ENCODE measurements at regions not wholly inside any gene's neighbourhood (a gene's known extent, or its start where the extent isn't known, plus 50 kb on each side); places are given as distances from the start of the nearest gene placed in this dataset.
"Not testable (repeated sequence)": the region's sequence is repeated elsewhere in the genome, so short reads cannot be mapped to it uniquely, and the experiment has no call there.

DNA sequence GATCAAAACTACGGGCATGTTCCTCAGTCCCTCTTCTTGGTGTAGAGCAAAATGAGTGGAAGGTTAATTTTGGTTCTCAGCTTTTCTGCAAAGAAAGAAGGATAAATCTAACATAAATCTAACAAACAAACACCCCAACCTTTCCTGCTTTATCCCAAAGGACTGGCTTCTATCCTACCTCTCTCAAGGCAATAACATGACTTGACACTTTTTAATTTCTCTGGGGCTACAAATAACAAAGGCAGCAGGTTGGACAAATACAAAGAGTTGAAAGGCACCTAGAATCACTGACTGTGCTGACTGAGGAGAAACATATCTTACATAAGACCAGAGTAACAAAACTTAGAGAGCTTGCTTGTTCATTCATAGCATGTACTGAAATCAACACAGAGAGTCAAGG, 703.6 kb upstream of the PITX2 start:
- no peaks in the 10 kb centered on the region for H3K9me3 Mint-ChIP-seq
- H3K4me3 Mint-ChIP-seq, result no peak overlapping the region
- H3K4me1 Mint-ChIP-seq (ENCODE audit: unreplicated experiment), result no peaks in the 10 kb centered on the region

GRCh38 chr4:111330786-111331185, 707.9 kb upstream of the PITX2 start:
- H3K4me3 Mint-ChIP-seq, result no peak overlapping the region
- no peaks in the 10 kb centered on the region for H3K36me3 Mint-ChIP-seq
- DNase-seq (ENCODE audit: extremely low spot score, unreplicated experiment), result no peak
- no peaks in the 10 kb centered on the region for H3K4me1 Mint-ChIP-seq (ENCODE audit: unreplicated experiment)
- H3K27ac Mint-ChIP-seq, result no peak overlapping the region
- no peaks in the 10 kb centered on the region for H3K9me3 Mint-ChIP-seq
- TF ChIP-seq CTCF (conservative IDR thresholded peaks at IDR 0.05), result no peak
- H3K27me3 Mint-ChIP-seq, result no peaks in the 10 kb centered on the region

More for the DNA sequence above, 703.6 kb upstream of the PITX2 start:
- no peak for DNase-seq (ENCODE audit: extremely low spot score, unreplicated experiment)
- no peak for TF ChIP-seq CTCF (conservative IDR thresholded peaks at IDR 0.05)
- no peaks in the 10 kb centered on the region for H3K36me3 Mint-ChIP-seq
- H3K27me3 Mint-ChIP-seq, result no peaks in the 10 kb centered on the region
- no peak overlapping the region for H3K27ac Mint-ChIP-seq

DNA sequence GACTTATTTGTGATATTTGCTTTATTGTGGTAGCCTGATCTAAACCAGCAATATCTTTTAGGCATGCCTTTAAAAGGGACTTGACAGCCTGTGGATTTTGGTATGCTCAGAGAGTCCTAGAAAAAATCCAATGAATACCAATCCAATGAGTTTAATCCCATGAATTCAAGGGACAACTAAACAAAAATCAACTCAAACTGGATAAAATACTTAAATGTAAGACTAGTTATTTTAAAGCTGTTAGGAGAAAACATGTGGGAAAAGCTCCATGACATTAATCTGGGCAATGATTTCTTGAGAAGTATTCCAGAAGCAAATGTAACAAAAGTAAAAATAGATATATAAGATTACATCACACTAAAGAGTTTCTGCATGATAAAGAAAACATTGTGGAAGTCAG, 711.5 kb upstream of the PITX2 start:
- no peak for TF ChIP-seq CTCF (conservative IDR thresholded peaks at IDR 0.05)
- Mint-ChIP-seq H3K9me3 (no peaks in the 10 kb centered on the region), H3K27ac (no peak overlapping the region), H3K36me3 (no peaks in the 10 kb centered on the region), H3K4me1 (ENCODE audit: unreplicated experiment) (no peaks in the 10 kb centered on the region), H3K27me3 (no peaks in the 10 kb centered on the region), H3K4me3 (no peak overlapping the region)
- no peak for DNase-seq (ENCODE audit: extremely low spot score, unreplicated experiment)

GRCh38 chr4:111337186-111337876, 714.5 kb upstream of the PITX2 start:
- H3K27ac Mint-ChIP-seq; H3K27me3 Mint-ChIP-seq; DNase-seq (ENCODE audit: extremely low spot score, unreplicated experiment); H3K9me3 Mint-ChIP-seq; H3K4me1 Mint-ChIP-seq (ENCODE audit: unreplicated experiment); H3K36me3 Mint-ChIP-seq; H3K4me3 Mint-ChIP-seq: not testable (repeated sequence)

GRCh38 chr4:111359602-111360001, 736.7 kb upstream of the PITX2 start:
- Mint-ChIP-seq H3K4me1 (ENCODE audit: unreplicated experiment) (no peaks in the 10 kb centered on the region), H3K36me3 (no peaks in the 10 kb centered on the region), H3K4me3 (no peak overlapping the region), H3K27me3 (no peaks in the 10 kb centered on the region), H3K27ac (no peak overlapping the region), H3K9me3 (no peaks in the 10 kb centered on the region)
- TF ChIP-seq CTCF (conservative IDR thresholded peaks at IDR 0.05), result no peak
- DNase-seq (ENCODE audit: extremely low spot score, unreplicated experiment), result no peak

DNA sequence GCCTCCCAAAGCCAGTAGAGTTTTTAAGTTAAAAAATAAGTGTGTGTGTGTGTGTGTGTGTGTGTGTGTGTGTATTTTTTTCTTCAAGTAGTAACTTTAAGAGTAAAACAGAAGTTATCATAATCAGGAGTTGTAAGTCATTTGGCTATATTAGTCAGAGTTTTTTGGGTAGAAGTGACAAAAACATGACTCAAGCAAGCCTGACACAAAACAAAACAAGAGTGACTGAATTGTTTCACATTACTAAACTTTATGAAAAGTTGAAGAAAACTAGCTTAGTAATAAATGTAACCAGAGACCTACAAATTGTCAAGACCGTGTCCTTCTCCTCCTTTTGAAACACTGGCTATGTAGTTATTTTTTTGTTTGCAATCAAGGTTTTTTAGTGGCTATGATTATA, 738.0 kb upstream of the PITX2 start:
- no peak for DNase-seq (ENCODE audit: extremely low spot score, unreplicated experiment)
- no peaks in the 10 kb centered on the region for H3K27me3 Mint-ChIP-seq
- no peaks in the 10 kb centered on the region for H3K36me3 Mint-ChIP-seq
- TF ChIP-seq CTCF (conservative IDR thresholded peaks at IDR 0.05), result no peak
- H3K27ac Mint-ChIP-seq, result no peak overlapping the region
- no peaks in the 10 kb centered on the region for H3K4me1 Mint-ChIP-seq (ENCODE audit: unreplicated experiment)
- no peak overlapping the region for H3K4me3 Mint-ChIP-seq
- no peaks in the 10 kb centered on the region for H3K9me3 Mint-ChIP-seq

All from type B pancreatic cell (in vitro differentiated cells).